Activated T-cell treated with anti-CD3 and anti-CD28 coated beads for 24 hours (primary cell): ENCODE measurements at regions not wholly inside any gene's neighbourhood (a gene's known extent, or its start where the extent isn't known, plus 50 kb on each side); places are given as distances from the start of the nearest gene placed in this dataset.

Experiments used
- DNase-seq: peaks from one replicate; pipeline ENCODE4 v3.0.0-alpha.2; 2020; ENCODE audit warnings: low read depth

DNA sequence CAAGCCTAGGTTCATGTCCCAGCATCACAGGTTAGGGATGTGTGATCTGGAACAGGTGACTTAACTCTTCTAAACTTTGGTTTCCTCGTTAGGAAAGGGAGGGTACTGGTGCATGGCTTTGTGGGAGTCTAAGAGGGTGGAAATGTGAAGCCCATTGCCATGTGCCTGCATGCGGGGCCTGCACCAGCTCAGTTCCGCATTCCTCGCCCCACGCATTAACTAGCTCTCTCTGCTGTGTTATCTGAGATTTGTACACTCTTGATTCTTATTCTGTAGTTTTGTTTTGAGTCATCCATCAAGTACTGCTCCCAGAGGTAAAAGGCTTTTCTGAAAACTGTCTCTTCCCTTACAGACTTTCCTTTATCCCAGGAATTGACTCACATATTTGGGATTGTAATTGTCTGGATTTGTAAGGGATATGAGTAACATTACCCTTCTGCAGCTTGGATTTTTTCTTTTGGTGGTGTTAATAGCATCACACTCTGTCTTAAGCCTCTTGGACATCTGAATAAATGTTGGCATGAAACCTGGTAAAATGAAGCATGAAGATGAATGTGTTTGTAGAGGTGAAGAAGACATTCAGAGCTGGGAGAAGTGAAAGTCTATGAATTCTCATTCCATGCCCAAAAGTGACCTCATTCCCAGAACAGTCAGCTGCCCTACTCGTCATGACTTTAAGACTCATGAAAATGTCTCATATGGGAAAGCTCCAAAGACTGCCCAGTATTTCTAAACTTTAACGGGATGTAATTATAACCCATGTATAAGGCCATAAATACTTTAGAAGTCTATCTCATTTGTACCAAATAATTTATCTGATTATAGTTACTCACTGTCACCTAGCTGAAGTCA is 357.3 kb downstream of the FOXA2 start:
- DNase-seq = no peak

DNA sequence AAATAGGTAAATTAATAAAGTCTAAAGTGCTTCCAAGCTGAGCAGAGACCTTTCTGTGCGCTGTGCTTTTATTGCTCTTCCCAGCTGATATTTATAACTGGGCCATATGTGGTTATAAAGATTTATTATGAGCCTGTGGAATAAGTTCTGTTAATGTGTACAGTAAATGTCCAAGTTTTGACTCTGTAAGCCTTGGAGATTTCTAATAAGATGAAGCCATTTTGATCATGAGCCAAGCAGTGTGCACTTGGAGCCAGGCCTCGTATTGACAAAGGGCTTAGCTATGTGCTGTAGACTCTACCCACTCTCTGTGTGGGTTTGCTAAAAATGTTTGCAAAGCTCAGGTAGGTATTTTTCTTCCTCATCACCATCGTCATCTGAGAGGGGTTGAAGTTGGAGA is 361.1 kb downstream of the FOXA2 start:
- DNase-seq = no peak

DNA sequence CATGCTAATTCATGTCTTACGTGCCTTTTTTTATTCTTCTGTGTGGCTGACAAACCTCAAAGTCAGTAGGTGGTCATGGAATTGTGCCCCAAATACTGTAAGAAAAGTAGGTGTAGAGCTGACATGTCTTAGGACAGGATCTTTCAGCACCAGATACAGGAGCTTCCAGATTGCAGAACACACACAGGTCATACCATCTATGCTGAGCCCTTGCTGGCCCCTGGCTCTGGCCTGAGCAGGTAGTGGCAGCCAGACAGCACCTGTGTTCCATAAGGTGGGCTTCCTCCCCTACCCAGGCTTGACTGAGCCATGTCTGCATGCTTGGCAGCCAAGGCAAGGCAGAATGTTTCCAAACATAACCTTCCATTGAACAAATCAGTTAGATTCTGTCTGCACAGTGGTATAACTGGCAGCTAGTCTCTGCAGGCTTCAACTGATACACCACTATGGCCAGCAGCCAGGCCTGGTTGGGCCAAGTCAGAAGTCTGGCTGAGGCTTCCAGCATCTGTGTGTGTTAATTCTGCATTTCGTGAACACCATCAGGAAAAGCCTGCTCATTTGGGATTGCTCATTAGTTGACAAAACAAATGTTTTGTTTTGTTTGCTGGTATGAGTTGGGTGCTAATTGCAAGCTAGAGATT is 366.5 kb downstream of the FOXA2 start:
- no peak for DNase-seq

DNA sequence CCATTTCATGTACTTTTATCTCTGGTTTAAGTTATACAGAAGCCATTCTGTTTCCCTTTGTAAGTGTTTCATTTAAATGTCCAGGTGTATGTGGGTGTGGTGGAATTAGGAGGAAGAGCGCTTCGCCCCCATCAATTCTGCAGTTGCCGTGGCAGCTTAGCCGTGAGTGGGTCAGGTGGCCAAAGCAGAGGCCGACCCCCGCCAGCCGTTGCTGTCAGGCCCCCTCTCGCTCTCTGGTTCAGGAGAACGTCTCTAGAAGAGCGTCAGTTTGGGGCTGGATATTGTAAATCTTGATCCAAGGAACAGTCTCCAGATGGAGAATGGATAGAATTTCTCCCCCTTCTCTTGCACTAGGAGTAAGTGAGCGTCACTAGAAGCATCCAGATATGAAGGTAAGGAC is 367.4 kb downstream of the FOXA2 start:
- no peak for DNase-seq

GRCh38 chr20:22214296-22214695 is 370.1 kb downstream of the FOXA2 start:
- no peak for DNase-seq

DNA sequence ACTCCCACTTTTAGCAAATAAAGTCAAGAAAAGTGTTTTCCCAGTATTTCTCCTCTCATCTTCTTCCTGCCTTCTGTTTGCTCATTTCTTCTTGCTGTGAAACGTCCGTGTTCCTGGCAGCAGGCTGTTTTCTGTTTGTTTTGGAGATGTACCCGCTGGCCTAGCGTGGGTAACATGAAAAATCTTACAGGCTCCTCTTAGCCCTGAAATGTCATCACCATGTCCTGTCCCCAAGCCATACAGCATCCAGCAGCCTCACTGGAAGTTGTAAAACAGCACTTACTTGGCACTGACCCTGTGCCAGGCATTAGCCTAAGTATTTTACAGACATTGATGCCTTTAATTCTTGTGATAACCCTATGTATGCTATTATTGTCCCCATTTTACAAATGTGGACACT is 371.1 kb downstream of the FOXA2 start:
- no peak for DNase-seq

DNA sequence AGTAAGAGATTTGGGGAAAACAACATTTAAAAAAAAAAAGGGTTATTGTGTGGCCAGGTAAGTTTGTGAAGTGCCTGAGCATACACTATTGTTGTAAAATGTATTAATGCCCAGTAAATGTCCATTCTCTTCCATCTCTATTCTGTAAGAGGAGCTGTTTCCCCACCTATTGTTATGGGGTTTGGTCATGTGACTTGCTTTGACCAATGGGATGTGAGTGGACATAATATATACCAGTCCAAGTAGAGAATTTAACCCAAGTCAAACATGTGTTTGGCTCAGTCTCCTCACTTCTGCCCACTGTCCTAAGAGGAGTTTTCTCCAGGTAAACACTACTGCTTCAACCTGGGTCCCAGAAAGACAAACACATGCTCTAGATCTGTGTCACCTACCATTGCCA is 377.1 kb downstream of the FOXA2 start:
- DNase-seq = no peak

DNA sequence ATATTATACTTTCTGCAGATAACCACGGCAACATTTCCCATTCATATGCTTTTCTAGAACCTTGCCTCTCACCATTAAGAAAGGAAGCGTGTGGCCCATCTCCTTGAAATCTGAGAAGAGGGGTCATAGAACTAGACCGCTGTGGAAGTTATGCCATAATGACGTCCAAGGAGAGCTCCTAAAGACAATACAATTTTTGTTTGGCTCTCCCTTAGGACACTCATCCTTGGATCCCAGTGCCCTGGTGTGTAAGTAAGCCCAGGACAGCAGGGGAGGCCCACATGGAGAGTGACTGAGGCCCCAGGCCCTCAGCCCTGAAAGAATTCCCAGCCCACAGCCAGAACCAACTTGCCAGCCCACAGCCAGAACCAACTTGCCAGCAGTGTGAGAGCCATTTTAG is 379.6 kb downstream of the FOXA2 start:
- no peak for DNase-seq

GRCh38 chr20:22182148-22182547 is 402.2 kb downstream of the FOXA2 start:
- no peak for DNase-seq

GRCh38 chr20:22180244-22180643 is 404.1 kb downstream of the FOXA2 start:
- DNase-seq = no peak

GRCh38 chr20:22160101-22160652 is 424.2 kb downstream of the FOXA2 start:
- DNase-seq = no peak

DNA sequence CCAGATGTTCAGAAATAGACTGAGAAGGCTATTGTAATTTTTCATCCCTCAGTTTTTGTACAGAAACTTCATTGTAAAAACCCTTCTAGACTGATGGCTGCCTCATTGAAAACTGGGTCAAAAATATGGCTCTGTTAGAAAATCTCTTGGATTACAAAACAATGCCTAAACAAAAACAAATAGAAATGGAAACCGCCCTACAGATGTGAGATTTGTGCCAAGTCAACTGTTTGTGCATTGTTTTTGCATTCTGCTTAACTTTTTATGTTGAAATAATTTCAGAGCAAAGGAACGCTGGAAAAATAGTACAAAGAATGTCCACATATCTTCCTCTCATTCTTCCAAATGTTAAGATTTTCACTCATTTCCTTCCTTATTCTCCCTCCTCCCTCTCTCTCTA is 425.1 kb downstream of the FOXA2 start:
- DNase-seq = no peak

DNA sequence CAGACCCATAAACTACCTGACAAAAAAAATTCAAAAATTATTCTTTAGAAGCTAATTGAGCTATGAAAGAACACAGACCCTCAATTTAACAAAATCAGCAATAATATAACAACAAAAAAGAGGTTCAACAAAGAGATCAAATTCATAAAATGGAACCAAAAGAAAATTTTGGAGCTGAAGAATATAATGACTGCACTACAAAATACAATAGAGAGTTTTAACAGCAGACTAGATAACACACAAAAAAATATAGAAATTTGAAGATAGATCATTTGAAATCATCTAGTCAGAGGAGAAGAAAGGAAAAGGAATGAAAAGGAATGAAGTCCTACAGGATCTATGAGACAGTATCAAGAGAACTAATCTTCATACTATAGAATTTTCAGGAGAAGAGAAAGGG is 422.1 kb downstream of the PAX1 start:
- DNase-seq = no peak

DNA sequence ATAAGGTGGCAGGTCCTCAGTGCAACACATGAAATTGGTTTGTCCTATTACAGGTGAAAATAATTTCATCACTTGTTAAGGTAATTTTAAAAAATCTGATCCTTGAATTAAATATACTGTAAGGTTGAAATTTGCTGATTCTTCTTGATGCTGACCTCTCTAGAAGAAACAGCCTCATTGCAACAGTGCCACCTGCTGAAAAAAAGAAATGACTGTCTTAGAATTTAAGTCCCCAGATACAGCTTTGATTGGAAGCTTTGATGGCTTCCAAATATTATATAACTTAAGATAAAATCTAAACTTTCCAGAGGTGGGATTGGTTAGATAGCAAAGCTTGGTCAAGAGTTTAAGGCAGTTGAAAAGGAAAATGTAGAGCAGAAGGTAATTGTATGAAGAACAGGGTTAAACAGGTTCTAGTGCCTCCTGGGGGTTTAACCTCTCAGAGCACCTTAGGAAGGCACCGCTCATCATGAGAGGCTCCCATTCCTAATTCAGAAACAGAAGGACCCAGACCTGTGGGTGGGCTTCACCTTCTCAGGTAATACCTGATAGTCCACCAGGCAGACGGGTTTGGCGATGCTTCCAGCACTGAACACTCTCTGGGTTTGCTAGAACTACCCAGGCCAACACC is 401.0 kb downstream of the PAX1 start:
- no peak for DNase-seq

DNA sequence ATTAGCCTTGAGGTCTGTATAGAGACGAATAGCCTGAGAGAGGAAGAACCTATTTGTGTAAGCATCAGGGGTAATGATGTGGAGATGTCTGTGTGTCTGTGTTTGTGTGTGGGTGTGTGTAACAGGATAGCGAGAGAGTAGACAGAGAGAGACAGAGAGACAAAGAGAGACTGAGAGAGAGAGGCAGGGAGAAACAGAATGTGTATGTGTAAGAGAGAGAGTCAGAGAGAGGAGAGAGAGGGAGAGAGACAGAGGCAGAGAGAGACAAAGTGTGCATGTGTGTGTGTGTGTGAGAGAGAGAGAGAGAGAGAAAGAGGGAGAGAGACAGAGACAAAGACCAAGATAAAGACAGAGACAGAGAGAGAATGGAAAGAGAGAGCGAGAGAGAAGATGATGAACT is 396.1 kb downstream of the PAX1 start:
- no peak for DNase-seq

GRCh38 chr20:22100686-22101085 is 395.2 kb downstream of the PAX1 start:
- no peak for DNase-seq

GRCh38 chr20:22099348-22099747 is 393.9 kb downstream of the PAX1 start:
- no peak for DNase-seq

GRCh38 chr20:22098511-22098910 is 393.0 kb downstream of the PAX1 start:
- DNase-seq = no peak

DNA sequence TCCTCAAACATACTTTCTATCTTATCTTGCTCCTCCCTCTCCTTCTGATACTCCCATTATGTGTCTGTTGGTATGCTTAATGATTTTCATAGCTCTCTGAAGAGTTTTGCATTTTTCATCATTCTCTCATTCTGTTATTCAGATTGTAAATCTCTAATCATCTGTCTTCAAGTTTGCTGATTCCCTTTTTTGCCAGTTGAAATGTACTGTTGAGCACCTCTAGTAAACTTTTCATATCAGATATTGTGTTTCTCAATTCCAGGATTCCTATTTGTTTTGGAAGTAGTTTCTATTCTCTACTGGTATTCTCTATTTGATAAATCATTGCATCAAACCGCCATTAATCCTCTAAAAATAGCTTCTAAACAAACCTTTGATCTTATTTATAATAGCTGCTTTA is 387.7 kb downstream of the PAX1 start:
- DNase-seq = no peak

DNA sequence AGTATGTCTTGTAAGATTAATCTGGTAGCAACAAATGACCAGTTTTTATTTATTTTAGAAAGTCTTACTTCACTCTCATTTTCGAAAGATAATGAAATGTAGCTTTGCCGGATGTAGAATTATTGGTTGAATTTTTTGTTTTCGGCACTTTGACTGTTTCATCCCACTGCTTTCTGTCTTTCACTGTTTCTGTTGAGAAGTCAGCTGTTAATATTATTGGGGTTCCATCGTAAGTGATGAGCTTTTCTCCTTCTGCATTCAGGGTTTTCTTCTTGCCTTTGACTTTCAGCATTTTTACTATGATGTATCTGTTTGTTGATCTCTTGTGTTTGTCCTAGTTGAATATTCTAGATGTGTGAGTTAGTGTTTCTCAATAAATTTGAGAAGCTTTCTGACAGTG is 383.4 kb downstream of the PAX1 start:
- no peak for DNase-seq

- no peak for DNase-seq
These were observed 375.5 kb downstream of the PAX1 start for GRCh38 chr20:22080985-22081384.

DNA sequence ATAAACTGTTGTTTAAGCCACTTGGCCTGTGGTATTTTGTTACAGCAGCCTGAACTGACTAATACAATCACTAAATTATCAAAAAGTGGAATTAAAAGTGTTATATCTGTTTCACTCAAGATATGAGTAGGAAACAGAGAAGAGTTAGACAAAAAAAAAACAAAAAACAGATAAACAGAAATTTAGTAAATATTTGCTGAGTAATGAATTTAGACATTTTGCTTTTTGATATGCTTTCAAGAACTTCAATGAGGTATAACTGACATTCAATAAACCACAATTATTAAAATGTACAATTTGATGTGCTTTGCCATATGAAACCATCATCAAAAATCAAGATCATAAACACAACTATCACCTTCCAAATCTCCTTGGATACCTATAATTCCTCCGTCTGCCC is 369.2 kb downstream of the PAX1 start:
- no peak for DNase-seq

GRCh38 chr20:22071841-22072240 is 366.4 kb downstream of the PAX1 start:
- no peak for DNase-seq
